Myocyte (in vitro differentiated cells): ENCODE measurements at regions not wholly inside any gene's neighbourhood (a gene's known extent, or its start where the extent isn't known, plus 50 kb on each side); places are given as distances from the start of the nearest gene placed in this dataset.
"Not testable (repeated sequence)": the region's sequence is repeated elsewhere in the genome, so short reads cannot be mapped to it uniquely, and the experiment has no call there.

ENCODE experiments used
- DNase-seq: peaks from one replicate; pipeline ENCODE4 v3.0.0-alpha.2; 2012; ENCODE audit warnings: low read depth

DNA sequence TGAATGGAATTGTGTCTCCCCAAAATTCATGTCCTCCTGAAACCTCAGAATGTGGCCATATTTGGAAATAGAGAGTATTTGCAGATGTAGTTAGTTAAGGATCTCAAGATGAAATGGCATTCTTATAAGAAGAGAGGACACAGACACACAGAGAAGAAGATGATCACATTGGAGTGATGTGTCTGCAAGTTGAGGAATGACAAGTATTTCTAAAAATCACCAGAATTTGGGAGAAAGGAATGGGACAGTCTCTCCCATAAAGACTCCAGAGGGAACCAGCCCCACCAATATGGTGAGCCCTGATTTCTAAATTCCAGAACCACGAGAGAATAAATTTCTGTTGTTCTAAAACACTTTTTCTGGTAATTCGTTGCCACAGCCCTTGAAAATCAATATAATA, 166.3 kb downstream of the C1D start:
- DNase-seq, result no peak

GRCh38 chr2:67898595-67898994, 164.2 kb downstream of the C1D start:
- DNase-seq, result no peak

- no peak for DNase-seq
These were observed 163.6 kb downstream of the C1D start for GRCh38 chr2:67899187-67899586.

DNA sequence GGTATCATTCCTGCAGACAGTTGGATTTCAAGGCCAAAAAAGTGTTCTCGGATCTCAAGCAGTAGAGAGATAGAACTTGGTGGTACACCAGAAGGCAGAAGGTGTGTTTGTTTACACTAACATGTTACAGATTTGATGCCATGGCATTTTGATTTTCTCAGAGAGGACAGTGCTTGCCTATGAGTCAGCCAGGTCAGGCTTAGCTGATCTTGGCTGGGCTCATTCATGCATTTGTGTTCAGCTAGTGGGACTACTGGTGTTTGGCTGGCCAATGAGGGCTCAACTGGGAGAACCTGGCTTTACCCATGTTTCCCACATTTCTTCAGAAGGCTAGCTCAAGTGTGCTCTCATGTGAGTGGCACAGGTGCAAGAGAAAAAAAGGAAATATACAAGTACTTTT, 162.0 kb downstream of the C1D start:
- DNase-seq, result no peak

DNA sequence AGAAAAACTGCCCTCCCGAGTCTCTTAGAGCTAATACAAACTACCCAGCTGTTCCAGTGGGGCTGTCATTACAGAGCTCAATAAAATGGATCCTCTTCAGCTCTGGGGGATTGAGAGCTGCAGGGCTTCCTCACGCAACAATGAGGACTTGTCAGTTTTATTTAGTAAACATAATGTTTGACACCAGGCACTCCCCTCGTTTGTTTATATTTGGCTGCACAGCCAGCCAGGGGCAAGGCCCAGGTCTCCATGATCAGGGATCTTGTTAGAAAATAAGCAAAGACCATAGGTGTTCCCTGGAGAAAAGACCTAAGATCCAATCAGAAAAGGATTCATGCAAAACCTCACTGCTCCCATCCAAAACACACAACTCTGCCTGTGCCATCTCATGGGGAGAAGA, 158.2 kb downstream of the C1D start:
- no peak for DNase-seq

GRCh38 chr2:67904966-67905365, 157.8 kb downstream of the C1D start:
- DNase-seq, result no peak

- DNase-seq, result not testable (repeated sequence)
These were observed 156.3 kb downstream of the C1D start for GRCh38 chr2:67906547-67906946.

GRCh38 chr2:67917332-67918054, 145.3 kb downstream of the C1D start:
- peak; percentile 47 for DNase-seq

GRCh38 chr2:67918471-67918870, 144.3 kb downstream of the C1D start:
- DNase-seq, result no peak

GRCh38 chr2:67919490-67919889, 143.3 kb downstream of the C1D start:
- no peak for DNase-seq

DNA sequence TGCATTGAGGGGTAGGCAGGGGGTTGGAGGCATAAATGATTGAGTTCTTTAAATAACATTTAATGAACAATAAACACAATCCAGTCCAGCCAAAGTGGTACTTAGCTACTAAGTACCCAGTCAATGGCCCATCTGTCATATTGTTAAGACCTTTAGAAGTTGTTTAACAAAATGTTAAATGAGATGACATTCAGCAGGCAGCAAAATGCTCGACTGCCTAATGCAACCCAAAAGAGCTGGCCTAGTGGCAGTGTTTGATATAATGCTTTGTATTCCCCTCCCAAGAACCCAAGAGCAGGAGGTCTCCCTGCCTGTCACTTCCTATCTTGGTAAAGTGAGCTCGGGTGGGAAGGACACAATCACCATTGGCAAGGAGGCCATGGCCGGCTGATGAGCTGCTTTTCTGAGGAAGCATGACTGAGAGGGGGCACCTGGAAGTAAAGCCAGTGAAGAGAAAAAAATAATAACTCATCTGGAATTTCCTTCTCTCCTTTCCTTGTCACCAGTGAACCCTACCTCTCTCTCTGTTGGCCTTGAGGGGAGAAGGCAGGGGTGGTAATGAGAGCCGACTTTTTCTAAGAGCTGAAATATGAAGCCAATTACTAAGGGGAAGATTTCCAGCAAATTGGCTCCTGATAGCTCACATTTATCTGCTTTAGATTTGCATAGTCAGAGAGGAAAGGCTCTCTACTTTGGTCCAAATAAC, 140.6 kb downstream of the C1D start:
- DNase-seq, result no peak

- DNase-seq, result no peak
These were observed 139.1 kb downstream of the C1D start for GRCh38 chr2:67923696-67924095.

- no peak for DNase-seq
These were observed 135.3 kb downstream of the C1D start for GRCh38 chr2:67927501-67927900.

- no peak for DNase-seq
These were observed 132.6 kb downstream of the C1D start for GRCh38 chr2:67930156-67930555.

DNA sequence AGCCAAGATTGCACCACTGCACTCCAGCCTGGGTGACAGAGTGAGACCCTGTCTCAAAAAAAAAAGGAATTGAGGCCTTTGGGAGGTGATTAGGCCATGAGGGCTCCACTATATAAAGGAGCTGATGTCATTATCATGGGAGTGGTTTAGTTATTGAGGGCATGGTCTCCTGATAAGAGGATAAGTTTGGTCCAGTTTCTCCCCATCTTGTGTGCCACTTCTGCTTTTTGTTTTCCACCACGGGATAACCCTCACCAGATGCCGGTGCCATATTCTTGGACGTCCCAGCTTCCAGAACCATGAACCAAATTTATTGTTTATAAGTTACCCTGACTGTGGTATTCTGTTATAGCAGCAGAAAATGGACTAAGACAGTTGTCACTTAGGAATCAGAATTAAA, 125.8 kb downstream of the C1D start:
- DNase-seq, result no peak

DNA sequence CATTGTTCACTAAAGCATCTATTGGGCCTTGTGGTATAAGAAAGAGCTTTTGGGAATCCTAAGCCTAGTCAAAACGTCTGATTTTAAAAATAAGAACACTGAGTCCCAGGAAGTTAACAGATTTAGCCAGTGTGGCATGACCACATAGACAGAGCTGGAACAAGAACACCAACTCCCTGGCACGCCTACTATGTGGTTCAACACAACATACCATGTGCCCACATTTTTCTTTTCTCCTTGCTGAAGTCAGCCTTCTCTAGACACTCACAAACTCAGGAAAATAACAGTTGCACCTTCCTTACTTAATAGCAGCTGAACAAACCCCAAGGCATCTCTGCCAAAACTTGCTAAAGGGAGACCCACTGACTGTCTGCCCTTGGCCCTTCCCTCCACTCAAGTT, 124.8 kb downstream of the C1D start:
- peak; percentile 55 for DNase-seq

DNA sequence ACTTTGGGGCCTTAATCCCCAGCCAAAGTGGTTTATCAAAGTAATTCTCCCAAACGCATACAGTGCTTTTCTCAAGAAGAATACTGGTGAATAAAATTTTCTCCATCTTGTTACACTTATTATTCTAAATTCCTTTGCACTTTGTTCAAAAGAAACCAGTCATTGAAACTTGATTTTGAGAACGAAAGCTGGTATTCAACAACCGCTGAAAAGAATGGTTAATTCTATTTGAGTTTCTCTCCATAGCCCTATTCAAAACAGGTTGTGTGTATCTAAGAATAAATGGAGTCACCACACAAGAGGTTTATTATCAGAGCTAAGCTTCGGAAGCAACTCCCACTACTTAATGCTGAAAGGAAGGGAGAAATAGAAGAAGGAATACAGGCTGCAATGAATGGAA, 117.7 kb downstream of the C1D start:
- no peak for DNase-seq

- DNase-seq, result no peak
These were observed 116.9 kb downstream of the C1D start for GRCh38 chr2:67945940-67946339.

- no peak for DNase-seq
These were observed 114.7 kb downstream of the C1D start for GRCh38 chr2:67948057-67948456.

GRCh38 chr2:67948506-67948905, 114.3 kb downstream of the C1D start:
- DNase-seq, result no peak

DNA sequence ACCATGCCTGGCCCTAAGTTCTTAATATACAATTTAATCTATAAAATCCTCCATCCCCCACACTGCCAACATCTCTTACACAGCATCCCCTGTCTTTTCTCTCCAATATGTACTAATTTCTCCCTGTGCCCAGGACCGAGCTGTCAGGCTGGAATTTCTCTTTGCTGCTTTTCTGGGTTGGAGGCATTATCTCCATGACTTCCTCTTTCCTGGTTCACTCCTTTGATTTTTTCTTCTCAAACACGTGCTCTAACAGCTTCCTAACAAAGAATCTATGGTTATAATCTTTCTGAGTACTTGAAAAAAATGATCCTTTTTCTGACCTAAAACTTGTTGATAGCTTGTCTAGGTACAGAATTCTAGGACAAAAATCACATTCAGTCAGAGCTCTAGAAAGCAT, 112.8 kb downstream of the C1D start:
- no peak for DNase-seq

GRCh38 chr2:67950919-67951318, 111.9 kb downstream of the C1D start:
- DNase-seq, result no peak

GRCh38 chr2:67952066-67952465, 110.7 kb downstream of the C1D start:
- no peak for DNase-seq
